BE2C (cell line): ENCODE measurements at regions not wholly inside any gene's neighbourhood (a gene's known extent, or its start where the extent isn't known, plus 50 kb on each side); places are given as distances from the start of the nearest gene placed in this dataset.

ENCODE experiments used
- DNase-seq: peaks from one replicate; pipeline ENCODE4 v3.0.0-alpha.2; 2020
- H3K27me3 ChIP-seq: fragments of 250-450 bp; sonication (Bioruptor Pico); 2 replicates; pipeline ENCODE4 v1.5.1; 2020; ENCODE audit warnings: mild to moderate bottlenecking
- H3K36me3 ChIP-seq: fragments of 250-450 bp; sonication (Bioruptor Pico); 2 replicates; pipeline ENCODE4 v1.5.1; 2020; ENCODE audit warnings: mild to moderate bottlenecking
- H3K4me1 ChIP-seq: fragments of 250-450 bp; sonication (Bioruptor Pico); 2 replicates; pipeline ENCODE4 v1.5.1; 2020
- H3K4me3 ChIP-seq: 2 replicates; pipeline ENCODE4 v1.5.1; 2011; ENCODE audit warnings: low read depth, low read length
- H3K9me3 ChIP-seq: fragments of 250-450 bp; sonication (Bioruptor Pico); 2 replicates; pipeline ENCODE4 v1.5.1; 2020
- CTCF ChIP-seq: IDR thresholded peaks from 2 replicates; pipeline ENCODE4 v1.5.1; 2012; ENCODE audit warnings: mild to moderate bottlenecking, low read depth, low read length

DNA sequence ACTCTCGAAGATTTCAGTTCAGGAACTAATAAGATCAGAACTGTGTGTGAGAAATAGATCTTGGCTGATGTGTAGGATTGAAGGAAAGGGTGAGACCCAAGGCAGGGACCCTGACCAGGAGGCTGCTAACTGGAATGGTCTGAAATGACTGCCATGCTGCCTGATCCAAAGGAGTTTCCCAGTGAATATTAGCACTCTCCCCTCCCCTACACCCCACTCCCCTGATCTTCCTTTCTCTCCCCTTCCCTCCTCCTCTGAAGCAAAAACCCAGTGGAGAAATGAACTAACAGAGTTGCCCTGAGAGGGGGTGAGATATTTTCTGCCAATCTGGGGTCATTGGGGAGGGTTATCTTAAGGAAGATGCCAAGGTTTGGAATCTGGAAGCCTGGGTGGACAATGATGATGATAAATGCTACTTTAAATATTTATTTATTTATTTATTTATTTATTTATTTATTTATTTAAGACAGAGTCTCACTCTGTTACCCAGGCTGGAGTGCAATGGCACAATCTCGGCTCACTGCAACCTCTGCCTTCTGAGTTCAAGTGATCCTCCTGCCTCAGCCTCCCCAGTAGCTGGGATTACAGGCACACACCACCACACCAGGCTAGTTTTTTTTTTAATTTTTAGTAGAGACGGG, 371.0 kb upstream of the CHD6 start:
- peaks cover 3% of the 10 kb centered on the region for H3K4me1 ChIP-seq
- no peak for DNase-seq
- H3K27me3 ChIP-seq = no peaks in the 10 kb centered on the region

GRCh38 chr20:41984031-41984430, 365.9 kb upstream of the CHD6 start:
- no peaks in the 10 kb centered on the region for H3K27me3 ChIP-seq
- no peak overlapping the region for H3K4me3 ChIP-seq
- H3K4me1 ChIP-seq = no peaks in the 10 kb centered on the region
- H3K9me3 ChIP-seq = no peaks in the 10 kb centered on the region
- H3K36me3 ChIP-seq = no peaks in the 10 kb centered on the region
- DNase-seq = no peak
- TF ChIP-seq CTCF = no peak

More for the DNA sequence above, 371.0 kb upstream of the CHD6 start:
- Histone ChIP-seq H3K4me3 (no peak overlapping the region), H3K36me3 (no peaks in the 10 kb centered on the region), H3K9me3 (no peaks in the 10 kb centered on the region)
- TF ChIP-seq CTCF = no peak

- no peaks in the 10 kb centered on the region for H3K27me3 ChIP-seq
- no peak for DNase-seq
- H3K4me1 ChIP-seq = no peaks in the 10 kb centered on the region
- no peak overlapping the region for H3K4me3 ChIP-seq
- no peaks in the 10 kb centered on the region for H3K36me3 ChIP-seq
- H3K9me3 ChIP-seq = no peaks in the 10 kb centered on the region
- TF ChIP-seq CTCF = no peak
These were observed 365.0 kb upstream of the CHD6 start for GRCh38 chr20:41983159-41983558.

DNA sequence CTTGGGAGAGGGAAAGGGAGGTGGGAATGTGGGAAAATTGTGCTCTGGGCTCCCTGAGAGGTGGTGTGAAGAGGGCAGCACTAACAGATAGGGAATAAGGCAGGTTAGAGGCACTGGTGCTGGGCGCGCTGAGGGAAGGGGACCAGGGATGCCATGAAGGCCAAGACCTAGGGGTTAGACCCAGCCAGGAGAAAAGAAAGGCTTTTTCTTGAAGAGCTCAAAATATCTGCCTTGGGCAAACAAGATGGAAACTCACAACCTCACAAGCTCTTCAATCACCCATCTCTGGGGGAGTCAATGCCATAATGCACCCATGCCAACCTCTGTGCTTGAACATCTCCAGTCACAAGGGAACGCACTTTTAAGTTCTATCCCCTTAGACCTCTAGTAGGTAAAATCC, 363.6 kb upstream of the CHD6 start:
- no peak for DNase-seq
- TF ChIP-seq CTCF = no peak
- no peak overlapping the region for H3K4me3 ChIP-seq

DNA sequence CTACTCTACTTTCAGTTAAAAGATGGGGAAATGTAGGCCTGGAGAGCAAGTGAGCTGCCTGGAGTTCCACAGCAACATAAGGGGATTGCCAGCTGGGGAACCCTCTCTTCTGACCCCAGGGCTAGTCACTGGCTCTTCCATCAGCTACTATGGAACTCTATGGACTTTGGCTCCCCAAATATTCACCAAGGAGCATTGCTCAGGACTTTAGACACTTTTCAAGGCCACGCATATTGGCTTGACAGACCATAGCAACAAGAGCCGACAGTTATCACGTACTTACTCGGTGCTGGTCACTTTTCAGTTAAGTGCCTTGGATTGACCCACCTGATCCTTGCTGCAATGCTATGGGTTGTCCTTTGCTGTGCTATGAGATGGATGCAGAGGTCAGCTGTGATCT, 360.7 kb upstream of the CHD6 start:
- Histone ChIP-seq H3K4me3 (no peak overlapping the region), H3K27me3 (no peaks in the 10 kb centered on the region), H3K36me3 (no peaks in the 10 kb centered on the region), H3K9me3 (no peaks in the 10 kb centered on the region; the same call in 1 of the 2 replicates), H3K4me1 (no peaks in the 10 kb centered on the region)
- no peak for DNase-seq
- TF ChIP-seq CTCF = no peak

More for the DNA sequence above, 363.6 kb upstream of the CHD6 start:
- Histone ChIP-seq H3K36me3 (no peaks in the 10 kb centered on the region), H3K27me3 (no peaks in the 10 kb centered on the region), H3K9me3 (no peaks in the 10 kb centered on the region; the same call in 1 of the 2 replicates), H3K4me1 (no peaks in the 10 kb centered on the region)

- Histone ChIP-seq H3K9me3 (no peaks in the 10 kb centered on the region; the same call in 1 of the 2 replicates), H3K27me3 (no peaks in the 10 kb centered on the region), H3K36me3 (no peaks in the 10 kb centered on the region), H3K4me3 (no peak overlapping the region), H3K4me1 (no peaks in the 10 kb centered on the region)
- DNase-seq = no peak
- no peak for TF ChIP-seq CTCF
These were observed 360.1 kb upstream of the CHD6 start for GRCh38 chr20:41978246-41978790.
